Esophagus muscularis mucosa (tissue), 3 donors: ENCODE measurements at regions not wholly inside any gene's neighbourhood (a gene's known extent, or its start where the extent isn't known, plus 50 kb on each side); places are given as distances from the start of the nearest gene placed in this dataset.
"Not testable (repeated sequence)": the region's sequence is repeated elsewhere in the genome, so short reads cannot be mapped to it uniquely, and the experiment has no call there.

Experiments used
- CTCF ChIP-seq, 3 experiments: fragments of 200-600 bp in 2 of 3; fragments of 450-650 bp in 1 of 3; sonication (generic) in 2 of 3; IDR thresholded peaks; one replicate each; pipeline ENCODE4 v1.5.1; 2017 to 2019; ENCODE audit warnings: antibody characterized with exemption in 3 of 3, mild to moderate bottlenecking in 2 of 3, moderate library complexity in 1 of 3
- POLR2AphosphoS5 ChIP-seq, 2 donors: sonication (generic); formaldehyde crosslinking; IDR thresholded peaks; one replicate each; pipeline ENCODE4 v1.6.1; 2017; ENCODE audit warnings: antibody characterized with exemption in 2 of 2

GRCh38 chrX:155814391-155814790 lies 66.8 kb upstream of the VAMP7 start:
- TF ChIP-seq POLR2AphosphoS5, CTCF (IDR thresholded peaks at IDR 0.05): not testable (repeated sequence)
